ENCODE measurements at regions not wholly inside any gene's neighbourhood (a gene's known extent, or its start where the extent isn't known, plus 50 kb on each side); places are given as distances from the start of the nearest gene placed in this dataset.

DNA sequence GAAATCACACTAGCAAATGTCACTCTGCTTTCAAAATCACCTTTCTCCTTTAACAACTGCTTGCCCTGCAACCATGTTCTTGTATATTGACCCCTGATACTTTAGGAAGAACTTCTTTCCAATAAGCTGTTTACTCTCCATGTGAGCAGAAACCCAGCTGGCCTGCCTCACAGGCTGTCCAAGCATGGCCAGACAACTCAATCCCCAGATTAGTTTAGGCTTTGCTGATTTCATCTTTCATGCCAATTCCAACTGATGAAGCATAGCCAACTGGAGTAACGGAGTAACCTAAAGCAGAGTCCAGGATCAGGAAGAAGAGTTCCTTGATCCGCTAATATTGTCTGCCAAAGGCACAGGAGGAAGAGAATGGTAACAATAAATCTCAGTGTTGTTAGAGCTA lies 56.7 kb upstream of the HTR1A start (continued):
- TF ChIP-seq, protein P1, sequence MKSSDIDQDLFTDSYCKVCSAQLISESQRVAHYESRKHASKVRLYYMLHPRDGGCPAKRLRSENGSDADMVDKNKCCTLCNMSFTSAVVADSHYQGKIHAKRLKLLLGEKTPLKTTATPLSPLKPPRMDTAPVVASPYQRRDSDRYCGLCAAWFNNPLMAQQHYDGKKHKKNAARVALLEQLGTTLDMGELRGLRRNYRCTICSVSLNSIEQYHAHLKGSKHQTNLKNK (CRISPR knock-in tag; IDR thresholded peaks at IDR 0.05) = no peak
- no peak for TF ChIP-seq NR1H2 (CRISPR knock-in tag; IDR thresholded peaks at IDR 0.05)
- TF ChIP-seq JAZF1 (CRISPR knock-in tag; IDR thresholded peaks at IDR 0.05) = no peak
- TF ChIP-seq, protein P2, sequence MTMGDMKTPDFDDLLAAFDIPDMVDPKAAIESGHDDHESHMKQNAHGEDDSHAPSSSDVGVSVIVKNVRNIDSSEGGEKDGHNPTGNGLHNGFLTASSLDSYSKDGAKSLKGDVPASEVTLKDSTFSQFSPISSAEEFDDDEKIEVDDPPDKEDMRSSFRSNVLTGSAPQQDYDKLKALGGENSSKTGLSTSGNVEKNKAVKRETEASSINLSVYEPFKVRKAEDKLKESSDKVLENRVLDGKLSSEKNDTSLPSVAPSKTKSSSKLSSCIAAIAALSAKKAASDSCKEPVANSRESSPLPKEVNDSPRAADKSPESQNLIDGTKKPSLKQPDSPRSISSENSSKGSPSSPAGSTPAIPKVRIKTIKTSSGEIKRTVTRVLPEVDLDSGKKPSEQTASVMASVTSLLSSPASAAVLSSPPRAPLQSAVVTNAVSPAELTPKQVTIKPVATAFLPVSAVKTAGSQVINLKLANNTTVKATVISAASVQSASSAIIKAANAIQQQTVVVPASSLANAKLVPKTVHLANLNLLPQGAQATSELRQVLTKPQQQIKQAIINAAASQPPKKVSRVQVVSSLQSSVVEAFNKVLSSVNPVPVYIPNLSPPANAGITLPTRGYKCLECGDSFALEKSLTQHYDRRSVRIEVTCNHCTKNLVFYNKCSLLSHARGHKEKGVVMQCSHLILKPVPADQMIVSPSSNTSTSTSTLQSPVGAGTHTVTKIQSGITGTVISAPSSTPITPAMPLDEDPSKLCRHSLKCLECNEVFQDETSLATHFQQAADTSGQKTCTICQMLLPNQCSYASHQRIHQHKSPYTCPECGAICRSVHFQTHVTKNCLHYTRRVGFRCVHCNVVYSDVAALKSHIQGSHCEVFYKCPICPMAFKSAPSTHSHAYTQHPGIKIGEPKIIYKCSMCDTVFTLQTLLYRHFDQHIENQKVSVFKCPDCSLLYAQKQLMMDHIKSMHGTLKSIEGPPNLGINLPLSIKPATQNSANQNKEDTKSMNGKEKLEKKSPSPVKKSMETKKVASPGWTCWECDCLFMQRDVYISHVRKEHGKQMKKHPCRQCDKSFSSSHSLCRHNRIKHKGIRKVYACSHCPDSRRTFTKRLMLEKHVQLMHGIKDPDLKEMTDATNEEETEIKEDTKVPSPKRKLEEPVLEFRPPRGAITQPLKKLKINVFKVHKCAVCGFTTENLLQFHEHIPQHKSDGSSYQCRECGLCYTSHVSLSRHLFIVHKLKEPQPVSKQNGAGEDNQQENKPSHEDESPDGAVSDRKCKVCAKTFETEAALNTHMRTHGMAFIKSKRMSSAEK (CRISPR knock-in tag; IDR thresholded peaks at IDR 0.05; ENCODE audit: borderline replicate concordance) = no peak
- TF ChIP-seq SMAD3 (CRISPR knock-in tag; IDR thresholded peaks at IDR 0.05; ENCODE audit: borderline replicate concordance) = no peak
- no peak for TF ChIP-seq FOXK1 (CRISPR knock-in tag; IDR thresholded peaks at IDR 0.05)

DNA sequence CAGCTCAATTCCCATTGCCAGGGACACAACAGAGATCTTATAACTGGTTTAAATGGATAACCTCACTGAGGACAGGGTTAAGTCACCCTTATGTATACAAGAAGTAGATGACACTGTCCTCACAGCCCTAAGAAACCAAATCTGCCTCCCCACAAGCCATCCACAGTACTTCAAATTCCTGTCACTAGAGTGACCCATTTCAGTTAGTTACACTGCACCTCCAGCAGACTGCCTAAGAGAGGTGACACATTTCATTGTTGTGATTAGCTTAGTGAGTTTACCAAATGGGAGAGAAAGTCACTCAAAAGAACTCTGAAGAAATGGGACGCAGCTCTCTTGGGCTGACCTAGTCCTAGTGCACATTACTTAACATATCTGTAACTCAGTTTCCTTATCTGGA lies 53.6 kb upstream of the HTR1A start:
- H3K9me3 Mint-ChIP-seq = peaks cover 5% of the 10 kb centered on the region
- ChIA-PET CTCF (interaction anchor here (0.6 to 1.3 kb wide), 2 partner anchors 84 to 1459 kb away, joined by 3 read pairs; no protein-coding TSS in a partner anchor), POLR2A (no interaction called here)
- no peaks in the 10 kb centered on the region for H3K36me3 Mint-ChIP-seq
- no peaks in the 10 kb centered on the region; the same call in 1 of the 2 replicates for H3K27me3 Mint-ChIP-seq (ENCODE audit: low read depth)
- no peaks in the 10 kb centered on the region for H3K4me1 Mint-ChIP-seq
- H3K4me3 Mint-ChIP-seq = no peak overlapping the region
- DNase-seq (ENCODE audit: low spot score) = no peak
- peak; percentile 75 for ATAC-seq
- no peak overlapping the region for H3K27ac Mint-ChIP-seq
- TF ChIP-seq ZNF263 (CRISPR knock-in tag; IDR thresholded peaks at IDR 0.05; ENCODE audit: low read depth) (no peak), OVOL2 (CRISPR knock-in tag; IDR thresholded peaks at IDR 0.05; ENCODE audit: borderline replicate concordance) (no peak), ZNF396 (CRISPR knock-in tag; IDR thresholded peaks at IDR 0.05; ENCODE audit: borderline replicate concordance) (no peak), SOX15 (CRISPR knock-in tag; IDR thresholded peaks at IDR 0.05) (no peak), NFYB (CRISPR knock-in tag; conservative IDR thresholded peaks at IDR 0.05; ENCODE audit: low read depth) (no peak), TEAD4 (CRISPR knock-in tag; IDR thresholded peaks at IDR 0.05) (no peak), FOXP1 (CRISPR knock-in tag; IDR thresholded peaks at IDR 0.05; ENCODE audit: borderline replicate concordance) (no peak), SMAD4 (CRISPR knock-in tag; IDR thresholded peaks at IDR 0.05) (no peak)
- TF ChIP-seq, protein P3, sequence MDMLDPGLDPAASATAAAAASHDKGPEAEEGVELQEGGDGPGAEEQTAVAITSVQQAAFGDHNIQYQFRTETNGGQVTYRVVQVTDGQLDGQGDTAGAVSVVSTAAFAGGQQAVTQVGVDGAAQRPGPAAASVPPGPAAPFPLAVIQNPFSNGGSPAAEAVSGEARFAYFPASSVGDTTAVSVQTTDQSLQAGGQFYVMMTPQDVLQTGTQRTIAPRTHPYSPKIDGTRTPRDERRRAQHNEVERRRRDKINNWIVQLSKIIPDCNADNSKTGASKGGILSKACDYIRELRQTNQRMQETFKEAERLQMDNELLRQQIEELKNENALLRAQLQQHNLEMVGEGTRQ (CRISPR knock-in tag; IDR thresholded peaks at IDR 0.05) = no peak
- TF ChIP-seq, protein P4, sequence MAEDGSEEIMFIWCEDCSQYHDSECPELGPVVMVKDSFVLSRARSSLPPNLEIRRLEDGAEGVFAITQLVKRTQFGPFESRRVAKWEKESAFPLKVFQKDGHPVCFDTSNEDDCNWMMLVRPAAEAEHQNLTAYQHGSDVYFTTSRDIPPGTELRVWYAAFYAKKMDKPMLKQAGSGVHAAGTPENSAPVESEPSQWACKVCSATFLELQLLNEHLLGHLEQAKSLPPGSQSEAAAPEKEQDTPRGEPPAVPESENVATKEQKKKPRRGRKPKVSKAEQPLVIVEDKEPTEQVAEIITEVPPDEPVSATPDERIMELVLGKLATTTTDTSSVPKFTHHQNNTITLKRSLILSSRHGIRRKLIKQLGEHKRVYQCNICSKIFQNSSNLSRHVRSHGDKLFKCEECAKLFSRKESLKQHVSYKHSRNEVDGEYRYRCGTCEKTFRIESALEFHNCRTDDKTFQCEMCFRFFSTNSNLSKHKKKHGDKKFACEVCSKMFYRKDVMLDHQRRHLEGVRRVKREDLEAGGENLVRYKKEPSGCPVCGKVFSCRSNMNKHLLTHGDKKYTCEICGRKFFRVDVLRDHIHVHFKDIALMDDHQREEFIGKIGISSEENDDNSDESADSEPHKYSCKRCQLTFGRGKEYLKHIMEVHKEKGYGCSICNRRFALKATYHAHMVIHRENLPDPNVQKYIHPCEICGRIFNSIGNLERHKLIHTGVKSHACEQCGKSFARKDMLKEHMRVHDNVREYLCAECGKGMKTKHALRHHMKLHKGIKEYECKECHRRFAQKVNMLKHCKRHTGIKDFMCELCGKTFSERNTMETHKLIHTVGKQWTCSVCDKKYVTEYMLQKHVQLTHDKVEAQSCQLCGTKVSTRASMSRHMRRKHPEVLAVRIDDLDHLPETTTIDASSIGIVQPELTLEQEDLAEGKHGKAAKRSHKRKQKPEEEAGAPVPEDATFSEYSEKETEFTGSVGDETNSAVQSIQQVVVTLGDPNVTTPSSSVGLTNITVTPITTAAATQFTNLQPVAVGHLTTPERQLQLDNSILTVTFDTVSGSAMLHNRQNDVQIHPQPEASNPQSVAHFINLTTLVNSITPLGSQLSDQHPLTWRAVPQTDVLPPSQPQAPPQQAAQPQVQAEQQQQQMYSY (CRISPR knock-in tag; IDR thresholded peaks at IDR 0.05) = no peak
- TF ChIP-seq, protein P5, sequence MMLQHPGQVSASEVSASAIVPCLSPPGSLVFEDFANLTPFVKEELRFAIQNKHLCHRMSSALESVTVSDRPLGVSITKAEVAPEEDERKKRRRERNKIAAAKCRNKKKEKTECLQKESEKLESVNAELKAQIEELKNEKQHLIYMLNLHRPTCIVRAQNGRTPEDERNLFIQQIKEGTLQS (CRISPR knock-in tag; conservative IDR thresholded peaks at IDR 0.05) = no peak
- TF ChIP-seq, protein P6, sequence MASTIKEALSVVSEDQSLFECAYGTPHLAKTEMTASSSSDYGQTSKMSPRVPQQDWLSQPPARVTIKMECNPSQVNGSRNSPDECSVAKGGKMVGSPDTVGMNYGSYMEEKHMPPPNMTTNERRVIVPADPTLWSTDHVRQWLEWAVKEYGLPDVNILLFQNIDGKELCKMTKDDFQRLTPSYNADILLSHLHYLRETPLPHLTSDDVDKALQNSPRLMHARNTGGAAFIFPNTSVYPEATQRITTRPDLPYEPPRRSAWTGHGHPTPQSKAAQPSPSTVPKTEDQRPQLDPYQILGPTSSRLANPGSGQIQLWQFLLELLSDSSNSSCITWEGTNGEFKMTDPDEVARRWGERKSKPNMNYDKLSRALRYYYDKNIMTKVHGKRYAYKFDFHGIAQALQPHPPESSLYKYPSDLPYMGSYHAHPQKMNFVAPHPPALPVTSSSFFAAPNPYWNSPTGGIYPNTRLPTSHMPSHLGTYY (CRISPR knock-in tag; IDR thresholded peaks at IDR 0.05) = no peak
- TF ChIP-seq, protein P7, sequence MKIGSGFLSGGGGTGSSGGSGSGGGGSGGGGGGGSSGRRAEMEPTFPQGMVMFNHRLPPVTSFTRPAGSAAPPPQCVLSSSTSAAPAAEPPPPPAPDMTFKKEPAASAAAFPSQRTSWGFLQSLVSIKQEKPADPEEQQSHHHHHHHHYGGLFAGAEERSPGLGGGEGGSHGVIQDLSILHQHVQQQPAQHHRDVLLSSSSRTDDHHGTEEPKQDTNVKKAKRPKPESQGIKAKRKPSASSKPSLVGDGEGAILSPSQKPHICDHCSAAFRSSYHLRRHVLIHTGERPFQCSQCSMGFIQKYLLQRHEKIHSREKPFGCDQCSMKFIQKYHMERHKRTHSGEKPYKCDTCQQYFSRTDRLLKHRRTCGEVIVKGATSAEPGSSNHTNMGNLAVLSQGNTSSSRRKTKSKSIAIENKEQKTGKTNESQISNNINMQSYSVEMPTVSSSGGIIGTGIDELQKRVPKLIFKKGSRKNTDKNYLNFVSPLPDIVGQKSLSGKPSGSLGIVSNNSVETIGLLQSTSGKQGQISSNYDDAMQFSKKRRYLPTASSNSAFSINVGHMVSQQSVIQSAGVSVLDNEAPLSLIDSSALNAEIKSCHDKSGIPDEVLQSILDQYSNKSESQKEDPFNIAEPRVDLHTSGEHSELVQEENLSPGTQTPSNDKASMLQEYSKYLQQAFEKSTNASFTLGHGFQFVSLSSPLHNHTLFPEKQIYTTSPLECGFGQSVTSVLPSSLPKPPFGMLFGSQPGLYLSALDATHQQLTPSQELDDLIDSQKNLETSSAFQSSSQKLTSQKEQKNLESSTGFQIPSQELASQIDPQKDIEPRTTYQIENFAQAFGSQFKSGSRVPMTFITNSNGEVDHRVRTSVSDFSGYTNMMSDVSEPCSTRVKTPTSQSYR (CRISPR knock-in tag; IDR thresholded peaks at IDR 0.05) = no peak
- TF ChIP-seq, protein P8, sequence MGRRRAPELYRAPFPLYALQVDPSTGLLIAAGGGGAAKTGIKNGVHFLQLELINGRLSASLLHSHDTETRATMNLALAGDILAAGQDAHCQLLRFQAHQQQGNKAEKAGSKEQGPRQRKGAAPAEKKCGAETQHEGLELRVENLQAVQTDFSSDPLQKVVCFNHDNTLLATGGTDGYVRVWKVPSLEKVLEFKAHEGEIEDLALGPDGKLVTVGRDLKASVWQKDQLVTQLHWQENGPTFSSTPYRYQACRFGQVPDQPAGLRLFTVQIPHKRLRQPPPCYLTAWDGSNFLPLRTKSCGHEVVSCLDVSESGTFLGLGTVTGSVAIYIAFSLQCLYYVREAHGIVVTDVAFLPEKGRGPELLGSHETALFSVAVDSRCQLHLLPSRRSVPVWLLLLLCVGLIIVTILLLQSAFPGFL (CRISPR knock-in tag; IDR thresholded peaks at IDR 0.05; ENCODE audit: borderline replicate concordance) = no peak
- TF ChIP-seq, protein P9, sequence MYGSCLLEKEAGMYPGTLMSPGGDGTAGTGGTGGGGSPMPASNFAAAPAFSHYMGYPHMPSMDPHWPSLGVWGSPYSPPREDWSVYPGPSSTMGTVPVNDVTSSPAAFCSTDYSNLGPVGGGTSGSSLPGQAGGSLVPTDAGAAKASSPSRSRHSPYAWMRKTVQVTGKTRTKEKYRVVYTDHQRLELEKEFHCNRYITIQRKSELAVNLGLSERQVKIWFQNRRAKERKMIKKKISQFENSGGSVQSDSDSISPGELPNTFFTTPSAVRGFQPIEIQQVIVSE (CRISPR knock-in tag; IDR thresholded peaks at IDR 0.05; ENCODE audit: borderline replicate concordance) = no peak
